GM12892 (cell line): ENCODE measurements at regions not wholly inside any gene's neighbourhood (a gene's known extent, or its start where the extent isn't known, plus 50 kb on each side); places are given as distances from the start of the nearest gene placed in this dataset.

Source experiments
- POLR2A ChIP-seq: IDR thresholded peaks from 2 replicates; pipeline ENCODE4 v1.6.1; 2011; ENCODE audit warnings: low read depth, low read length, control low read depth
- POLR2AphosphoS5 ChIP-seq: IDR thresholded peaks from 2 replicates; pipeline ENCODE4 v1.6.1; 2011; ENCODE audit warnings: low read depth, low read length, control low read depth
- TAF1 ChIP-seq: IDR thresholded peaks from 2 replicates; pipeline ENCODE4 v1.6.1; 2011; ENCODE audit warnings: low read depth, mild to moderate bottlenecking, control low read depth, low read length, borderline replicate concordance

GRCh38 chr13:33639158-33639557 is 178.8 kb upstream of the RFC3 start:
- no peak for TF ChIP-seq POLR2A
- TF ChIP-seq POLR2AphosphoS5: no peak
- no peak for TF ChIP-seq TAF1
